Peyer's patch (tissue), 4 donors: ENCODE measurements at regions not wholly inside any gene's neighbourhood (a gene's known extent, or its start where the extent isn't known, plus 50 kb on each side); places are given as distances from the start of the nearest gene placed in this dataset.

Experiments used
- DNase-seq, 3 donors: peaks; one replicate each; pipeline ENCODE4 v3.0.0-alpha.2; 2017 to 2019
- H3K27ac ChIP-seq, 4 donors: fragments of 200-600 bp; sonication (generic); one replicate each; pipeline ENCODE4 v1.5.1; 2016 to 2019
- H3K27me3 ChIP-seq, 2 donors: fragments of 200-600 bp; sonication (generic); one replicate each; pipeline ENCODE4 v1.5.1; 2019
- H3K36me3 ChIP-seq, 3 donors: fragments of 200-600 bp; sonication (generic); one replicate each; pipeline ENCODE4 v1.5.1; 2016 to 2019
- H3K4me1 ChIP-seq, 4 donors: fragments of 200-600 bp; sonication (generic); one replicate each; pipeline ENCODE4 v1.5.1; 2016 to 2019
- H3K4me3 ChIP-seq, 4 donors: fragments of 200-600 bp; sonication (generic); 1 replicate in 3 of 4; 2 replicates in 1 of 4; pipeline ENCODE4 v1.5.1; 2016 to 2019; ENCODE audit warnings: mild to moderate bottlenecking in 1 of 4
- H3K9me3 ChIP-seq, 4 donors: fragments of 200-600 bp; sonication (generic); one replicate each; pipeline ENCODE4 v1.5.1; 2016 to 2019; ENCODE audit warnings: mild to moderate bottlenecking in 1 of 4
- CTCF ChIP-seq, 6 experiments: fragments of 450-650 bp in 4 of 6; fragments of 200-600 bp in 2 of 6; sonication (generic) in 1 of 6; IDR thresholded peaks; one replicate each; pipeline ENCODE4 v1.5.1; 2017 to 2019; ENCODE audit warnings: antibody characterized with exemption in 6 of 6, mild to moderate bottlenecking in 3 of 6, moderate library complexity in 1 of 6
- POLR2A ChIP-seq, 2 donors: fragments of 450-650 bp; IDR thresholded peaks; one replicate each; pipeline ENCODE4 v1.5.1; 2017; ENCODE audit warnings: antibody characterized with exemption in 2 of 2, mild to moderate bottlenecking in 2 of 2, moderate library complexity in 2 of 2

- no peak for DNase-seq
- TF ChIP-seq CTCF (IDR thresholded peaks at IDR 0.05), result no peak
- no peak for TF ChIP-seq POLR2A (IDR thresholded peaks at IDR 0.05)
- H3K9me3 ChIP-seq, result no peaks in the 10 kb centered on the region
- no peak overlapping the region for H3K27ac ChIP-seq
- no peaks in the 10 kb centered on the region for H3K4me1 ChIP-seq
- H3K27me3 ChIP-seq, result no peaks in the 10 kb centered on the region
- no peak overlapping the region for H3K4me3 ChIP-seq
- no peaks in the 10 kb centered on the region for H3K36me3 ChIP-seq
Measured at GRCh38 chr7:118298771-118299170, 74.3 kb downstream of the ANKRD7 start.

- Histone ChIP-seq H3K27ac (no peak overlapping the region), H3K36me3 (no peaks in the 10 kb centered on the region), H3K9me3 (no peaks in the 10 kb centered on the region), H3K4me1 (no peaks in the 10 kb centered on the region), H3K4me3 (no peak overlapping the region), H3K27me3 (no peaks in the 10 kb centered on the region)
- TF ChIP-seq CTCF (IDR thresholded peaks at IDR 0.05) (no peak), POLR2A (IDR thresholded peaks at IDR 0.05) (no peak)
- no peak for DNase-seq
Measured at GRCh38 chr7:118300177-118300576, 75.7 kb downstream of the ANKRD7 start.

- H3K4me1 ChIP-seq, result no peaks in the 10 kb centered on the region
- TF ChIP-seq CTCF (IDR thresholded peaks at IDR 0.05), result no peak
- no peak for TF ChIP-seq POLR2A (IDR thresholded peaks at IDR 0.05)
Measured at GRCh38 chr7:118304100-118304499, 79.6 kb downstream of the ANKRD7 start.

GRCh38 chr7:118305671-118306070 lies 81.2 kb downstream of the ANKRD7 start:
- DNase-seq, result no peak
- Histone ChIP-seq H3K27me3 (no peaks in the 10 kb centered on the region), H3K27ac (no peak overlapping the region), H3K4me1 (no peaks in the 10 kb centered on the region), H3K9me3 (no peaks in the 10 kb centered on the region), H3K36me3 (no peaks in the 10 kb centered on the region), H3K4me3 (no peak overlapping the region)
- TF ChIP-seq CTCF (IDR thresholded peaks at IDR 0.05) (no peak), POLR2A (IDR thresholded peaks at IDR 0.05) (no peak)

More at GRCh38 chr7:118304100-118304499, 79.6 kb downstream of the ANKRD7 start:
- Histone ChIP-seq H3K9me3 (no peaks in the 10 kb centered on the region), H3K4me3 (no peak overlapping the region), H3K27ac (no peak overlapping the region), H3K36me3 (no peaks in the 10 kb centered on the region), H3K27me3 (no peaks in the 10 kb centered on the region)
- no peak for DNase-seq

GRCh38 chr7:118306771-118307170 lies 82.3 kb downstream of the ANKRD7 start:
- Histone ChIP-seq H3K27ac (no peak overlapping the region), H3K4me3 (no peak overlapping the region), H3K9me3 (no peaks in the 10 kb centered on the region), H3K36me3 (no peaks in the 10 kb centered on the region), H3K4me1 (no peaks in the 10 kb centered on the region), H3K27me3 (no peaks in the 10 kb centered on the region)
- TF ChIP-seq POLR2A (IDR thresholded peaks at IDR 0.05) (no peak), CTCF (IDR thresholded peaks at IDR 0.05) (no peak)
- no peak for DNase-seq
